HCT116 (cell line): ENCODE measurements at regions not wholly inside any gene's neighbourhood (a gene's known extent, or its start where the extent isn't known, plus 50 kb on each side); places are given as distances from the start of the nearest gene placed in this dataset.

Source experiments
- ATAC-seq: fragments of 200-7000 bp; cut with Tn5 transposase; 2 replicates; pipeline ENCODE4 v1.9.1; 2020; ENCODE audit warnings: mild to moderate bottlenecking, moderate library complexity
- BruUV-seq: library from RNA; stranded (reverse); fragments of 400-500 nt; replicated peaks from 2 replicates; lab custom pipeline; 2021; lab: Mats Ljungman, UMichigan
- CTCF ChIA-PET: fragments of 300-600 bp; sonication (Branson Sonifier 250); formaldehyde crosslinking; loops from one replicate; lab custom pipeline; 2021; ENCODE audit warnings: antibody characterized with exemption; lab: Charles Lee
- POLR2A ChIA-PET: fragments of 300-600, 350-600 bp; sonication (Branson Sonifier 250); formaldehyde crosslinking; loops from one replicate; lab custom pipeline; 2021; ENCODE audit warnings: antibody characterized with exemption; lab: Charles Lee
- RAD21 ChIA-PET, 2 experiments: fragments of 300-600 bp; sonication (Branson Sonifier 250); formaldehyde crosslinking; loops; one replicate each; lab custom pipeline; 2023; ENCODE audit warnings: low total read pairs in 2 of 2; ENCODE audit not compliant: uncharacterized antibody in 2 of 2, unreplicated experiment in 2 of 2, low non-redundant PET in 1 of 2; lab: Charles Lee
- DNase-seq: peaks from one replicate; pipeline ENCODE4 v3.0.0-alpha.2; 2010; ENCODE audit warnings: low read depth, low spot score
- H2AFZ ChIP-seq: fragments of 200-600 bp; shearing (Covaris generic), sonication (generic); 2 replicates; pipeline ENCODE4 v1.6.1; 2017; ENCODE audit warnings: low read depth, mixed run types, mixed read lengths, antibody characterized with exemption, low read length; ENCODE audit not compliant: poor library complexity, severe bottlenecking
- H3K27ac ChIP-seq: 2 replicates; pipeline ENCODE4 v1.5.1; 2012; ENCODE audit warnings: low read depth, low read length
- H3K27me3 ChIP-seq: fragments of 200-600 bp; sonication (generic); 2 replicates; pipeline ENCODE4 v1.6.1; 2016; ENCODE audit warnings: mixed run types, low read length, mixed read lengths; ENCODE audit not compliant: insufficient read depth
- H3K36me3 ChIP-seq, 2 experiments: fragments of 200-500 bp in 1 of 2; fragments of 200-600 bp in 1 of 2; sonication (Bioruptor generic) in 1 of 2; sonication (generic) in 1 of 2; 2 replicates each; pipeline versions ENCODE4 v1.5.1 to v1.6.1; 2014 to 2016; ENCODE audit warnings: low read length in 2 of 2, inconsistent platforms in 1 of 2, mixed read lengths in 1 of 2, mixed run types in 1 of 2; ENCODE audit not compliant: insufficient read depth in 2 of 2, control insufficient read depth in 1 of 2
- H3K4me1 ChIP-seq, 2 experiments: fragments of 200-600 bp in 1 of 2; sonication (generic) in 1 of 2; 2 replicates each; pipeline versions ENCODE4 v1.5.1 to v1.6.1; 2012 to 2017; ENCODE audit warnings: low read length in 2 of 2, inconsistent platforms in 1 of 2, mild to moderate bottlenecking in 1 of 2, mixed read lengths in 1 of 2, mixed run types in 1 of 2, moderate library complexity in 1 of 2; ENCODE audit not compliant: insufficient read depth in 2 of 2, control insufficient read depth in 1 of 2
- H3K4me2 ChIP-seq: fragments of 200-600 bp; sonication (generic); 2 replicates; pipeline ENCODE4 v1.6.1; 2017; ENCODE audit warnings: mixed run types, low read length, mixed read lengths
- H3K4me3 ChIP-seq, 2 experiments: fragments of 200-600 bp in 1 of 2; sonication (generic) in 1 of 2; replicated peaks in 1 of 2; 2 replicates each; pipeline ENCODE4 v1.5.1; 2011 to 2016; ENCODE audit warnings: low read length in 2 of 2, control low read depth in 1 of 2, low read depth in 1 of 2, mild to moderate bottlenecking in 1 of 2, mixed read lengths in 1 of 2, mixed run types in 1 of 2
- H3K79me2 ChIP-seq: fragments of 200-600 bp; sonication (generic); 2 replicates; pipeline ENCODE4 v1.6.1; 2017; ENCODE audit warnings: mild to moderate bottlenecking, mixed run types, low read length, moderate library complexity, mixed read lengths; ENCODE audit not compliant: insufficient read depth
- H3K9ac ChIP-seq: fragments of 200-600 bp; sonication (generic); 2 replicates; pipeline ENCODE4 v1.6.1; 2016; ENCODE audit warnings: low read length, mixed read lengths
- H3K9me2 ChIP-seq: fragments of 200-600 bp; sonication (generic), shearing (Covaris generic); 2 replicates; pipeline ENCODE4 v1.6.1; 2017; ENCODE audit warnings: mixed run types, mild to moderate bottlenecking, moderate library complexity; ENCODE audit not compliant: insufficient read depth
- H3K9me3 ChIP-seq, 2 experiments: fragments of 200-500 bp in 1 of 2; fragments of 200-600 bp in 1 of 2; sonication (Bioruptor generic) in 1 of 2; sonication (generic) in 1 of 2; 2 replicates each; pipeline ENCODE4 v1.6.1; 2014 to 2017; ENCODE audit warnings: low read length in 2 of 2, mixed read lengths in 2 of 2, inconsistent platforms in 1 of 2, low read depth in 1 of 2, mild to moderate bottlenecking in 1 of 2, mixed run types in 1 of 2, moderate library complexity in 1 of 2; ENCODE audit not compliant: control insufficient read depth in 1 of 2, insufficient read depth in 1 of 2
- H4K20me1 ChIP-seq: fragments of 200-600 bp; sonication (generic), shearing (Covaris generic); 2 replicates; pipeline ENCODE4 v1.6.1; 2017; ENCODE audit warnings: mixed run types, mild to moderate bottlenecking, moderate library complexity; ENCODE audit not compliant: insufficient read depth
- CBX3 ChIP-seq: IDR thresholded peaks from 2 replicates; pipeline ENCODE4 v1.6.1; 2012; ENCODE audit warnings: low read depth
- CEBPB ChIP-seq: IDR thresholded peaks from 2 replicates; pipeline ENCODE4 v1.6.1; 2012; ENCODE audit warnings: low read depth
- EGR1 ChIP-seq: IDR thresholded peaks from 2 replicates; pipeline ENCODE4 v1.6.1; 2012; ENCODE audit warnings: low read depth
- ELF1 ChIP-seq: IDR thresholded peaks from 2 replicates; pipeline ENCODE4 v1.6.1; 2012; ENCODE audit warnings: low read depth, borderline replicate concordance
- EZH2phosphoT487 ChIP-seq: fragments of 200-600 bp; IDR thresholded peaks from 2 replicates; pipeline ENCODE4 v1.6.1; 2018; ENCODE audit warnings: antibody characterized with exemption, borderline replicate concordance
- JUND ChIP-seq: IDR thresholded peaks from 2 replicates; pipeline ENCODE4 v1.6.1; 2012
- POLR2A ChIP-seq: IDR thresholded peaks from 2 replicates; pipeline ENCODE4 v1.7.0; 2011; ENCODE audit warnings: borderline replicate concordance; ENCODE audit not compliant: insufficient read depth, insufficient read length; ENCODE audit errors: extremely low read depth
- POLR2AphosphoS5 ChIP-seq: IDR thresholded peaks from 2 replicates; pipeline ENCODE4 v1.6.1; 2011; ENCODE audit warnings: mild to moderate bottlenecking, low read depth, low read length, moderate library complexity
- SIN3A ChIP-seq: IDR thresholded peaks from 2 replicates; pipeline ENCODE4 v1.6.1; 2012; ENCODE audit warnings: low read depth
- SP1 ChIP-seq: IDR thresholded peaks from 2 replicates; pipeline ENCODE4 v1.6.1; 2012; ENCODE audit warnings: low read depth
- SRF ChIP-seq: IDR thresholded peaks from 2 replicates; pipeline ENCODE4 v1.6.1; 2012; ENCODE audit warnings: low read depth
- TCF7L2 ChIP-seq: IDR thresholded peaks from 2 replicates; pipeline ENCODE4 v1.7.0; 2011; ENCODE audit warnings: borderline replicate concordance, inconsistent platforms; ENCODE audit not compliant: insufficient read depth, insufficient read length; ENCODE audit errors: extremely low read depth
- YY1 ChIP-seq: IDR thresholded peaks from 2 replicates; pipeline ENCODE4 v1.6.1; 2011; ENCODE audit warnings: low read length, low read depth, moderate library complexity, mild to moderate bottlenecking; ENCODE audit not compliant: insufficient replicate concordance; ENCODE audit errors: extremely low read depth
- ZFX ChIP-seq: fragments of 450-650 bp; IDR thresholded peaks from 2 replicates; pipeline ENCODE4 v1.6.1; 2017
- ZNF274 ChIP-seq: fragments of 200-500 bp; sonication (Bioruptor generic); IDR thresholded peaks from 2 replicates; pipeline ENCODE4 v1.6.1; 2014; ENCODE audit warnings: mild to moderate bottlenecking, low read depth, low read length, inconsistent platforms
- intact Hi-C: fragments of 100-400 bp; cut with micrococcal nuclease; formaldehyde crosslinking; loops from 2 replicates; pipeline ENCODE4 v1.10.0; 2022
- TF ChIP-seq, protein P1 (sequence below): IDR thresholded peaks from 2 replicates; pipeline ENCODE4 v1.6.1; 2012
- TF ChIP-seq, protein P2 (sequence below): IDR thresholded peaks from 2 replicates; pipeline ENCODE4 v1.6.1; 2011; ENCODE audit warnings: mild to moderate bottlenecking, low read length, moderate library complexity; ENCODE audit not compliant: insufficient replicate concordance; ENCODE audit errors: extremely low read depth
- TF ChIP-seq, protein P3 (sequence below): IDR thresholded peaks from 2 replicates; pipeline ENCODE4 v1.6.1; 2012
- TF ChIP-seq, protein P4 (sequence below), 3 experiments: fragments of 200-600 bp in 1 of 3; sonication (generic) in 1 of 3; IDR thresholded peaks in 2 of 3; conservative IDR thresholded peaks in 1 of 3; 2 replicates each; pipeline ENCODE4 v1.5.1; 2012 to 2017; ENCODE audit warnings: low read depth in 2 of 3, low read length in 2 of 3, antibody characterized with exemption in 1 of 3, borderline replicate concordance in 1 of 3, control low read depth in 1 of 3, mild to moderate bottlenecking in 1 of 3, mixed read lengths in 1 of 3, mixed run types in 1 of 3, moderate library complexity in 1 of 3; ENCODE audit not compliant: insufficient read depth in 1 of 3
- TF ChIP-seq, protein P5 (sequence below): IDR thresholded peaks from 2 replicates; pipeline ENCODE4 v1.6.1; 2012; ENCODE audit warnings: low read depth

DNA sequence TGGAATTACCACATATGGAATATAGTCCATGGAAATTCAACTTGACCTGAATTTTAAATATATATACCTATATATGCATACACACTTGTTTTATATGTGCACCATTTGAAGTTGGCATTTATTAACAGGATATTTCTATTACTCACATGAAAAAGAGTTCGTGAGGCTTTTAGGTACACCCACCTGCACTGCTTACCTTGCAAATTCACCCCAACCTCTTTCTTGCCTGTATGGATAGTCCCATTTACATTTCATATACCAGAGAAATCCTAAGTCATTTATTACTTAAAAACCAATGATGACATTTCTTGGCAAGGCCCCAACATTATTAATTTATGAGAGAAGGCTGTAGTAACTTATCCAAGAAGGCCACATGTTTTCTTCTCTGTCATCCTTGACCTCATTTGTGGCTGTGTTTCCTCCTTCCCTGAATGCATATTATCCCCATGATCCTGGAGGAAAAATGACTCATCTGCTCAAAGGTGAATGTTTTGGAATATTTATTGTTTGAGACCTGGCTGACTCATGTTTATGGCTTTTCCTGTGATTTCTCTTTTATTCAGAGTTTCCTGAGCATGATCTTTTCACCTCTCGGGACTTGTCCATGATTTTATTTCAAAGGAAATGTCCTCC, 62.2 kb upstream of the FAM241A start:
- intact Hi-C loops: loop anchor here (5.0 kb wide), 1 partner anchor 89 kb away; no protein-coding TSS in a partner anchor
- BruUV-seq: TSS peak; percentile 80
- Histone ChIP-seq H3K9me3 (no peaks in the 10 kb centered on the region), H3K4me3 (peak overlapping the region in 1 of 2 experiments; percentile 29; a peak in 2 of 4 replicates), H4K20me1 (no peaks in the 10 kb centered on the region), H3K4me1 (peaks cover 43 to 70% of the 10 kb centered on the region in 2 experiments), H3K4me2 (peak overlapping the region; percentile 68), H3K27ac (peak overlapping the region; percentile 92), H3K27me3 (no peaks in the 10 kb centered on the region), H3K9ac (peak overlapping the region; percentile 57), H3K9me2 (no peaks in the 10 kb centered on the region), H3K79me2 (no peaks in the 10 kb centered on the region), H2AFZ (peak overlapping the region; percentile 79), H3K36me3 (no peaks in the 10 kb centered on the region)
- ATAC-seq (peak; percentile 86), DNase-seq (peak; percentile 96)
- RAD21 ChIA-PET: no interaction called here
- CTCF ChIA-PET: no interaction called here
- POLR2A ChIA-PET: no interaction called here
- TF ChIP-seq EGR1: peak; percentile 68
- no peak for TF ChIP-seq ELF1
- TF ChIP-seq, protein P1, sequence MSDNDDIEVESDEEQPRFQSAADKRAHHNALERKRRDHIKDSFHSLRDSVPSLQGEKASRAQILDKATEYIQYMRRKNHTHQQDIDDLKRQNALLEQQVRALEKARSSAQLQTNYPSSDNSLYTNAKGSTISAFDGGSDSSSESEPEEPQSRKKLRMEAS: peak; percentile 88
- peak; percentile 89 for TF ChIP-seq SRF
- TF ChIP-seq, protein P2, sequence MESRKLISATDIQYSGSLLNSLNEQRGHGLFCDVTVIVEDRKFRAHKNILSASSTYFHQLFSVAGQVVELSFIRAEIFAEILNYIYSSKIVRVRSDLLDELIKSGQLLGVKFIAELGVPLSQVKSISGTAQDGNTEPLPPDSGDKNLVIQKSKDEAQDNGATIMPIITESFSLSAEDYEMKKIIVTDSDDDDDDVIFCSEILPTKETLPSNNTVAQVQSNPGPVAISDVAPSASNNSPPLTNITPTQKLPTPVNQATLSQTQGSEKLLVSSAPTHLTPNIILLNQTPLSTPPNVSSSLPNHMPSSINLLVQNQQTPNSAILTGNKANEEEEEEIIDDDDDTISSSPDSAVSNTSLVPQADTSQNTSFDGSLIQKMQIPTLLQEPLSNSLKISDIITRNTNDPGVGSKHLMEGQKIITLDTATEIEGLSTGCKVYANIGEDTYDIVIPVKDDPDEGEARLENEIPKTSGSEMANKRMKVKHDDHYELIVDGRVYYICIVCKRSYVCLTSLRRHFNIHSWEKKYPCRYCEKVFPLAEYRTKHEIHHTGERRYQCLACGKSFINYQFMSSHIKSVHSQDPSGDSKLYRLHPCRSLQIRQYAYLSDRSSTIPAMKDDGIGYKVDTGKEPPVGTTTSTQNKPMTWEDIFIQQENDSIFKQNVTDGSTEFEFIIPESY: peak; percentile 79
- TF ChIP-seq, protein P3, sequence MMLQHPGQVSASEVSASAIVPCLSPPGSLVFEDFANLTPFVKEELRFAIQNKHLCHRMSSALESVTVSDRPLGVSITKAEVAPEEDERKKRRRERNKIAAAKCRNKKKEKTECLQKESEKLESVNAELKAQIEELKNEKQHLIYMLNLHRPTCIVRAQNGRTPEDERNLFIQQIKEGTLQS: peak; percentile 89
- TF ChIP-seq, protein P4, sequence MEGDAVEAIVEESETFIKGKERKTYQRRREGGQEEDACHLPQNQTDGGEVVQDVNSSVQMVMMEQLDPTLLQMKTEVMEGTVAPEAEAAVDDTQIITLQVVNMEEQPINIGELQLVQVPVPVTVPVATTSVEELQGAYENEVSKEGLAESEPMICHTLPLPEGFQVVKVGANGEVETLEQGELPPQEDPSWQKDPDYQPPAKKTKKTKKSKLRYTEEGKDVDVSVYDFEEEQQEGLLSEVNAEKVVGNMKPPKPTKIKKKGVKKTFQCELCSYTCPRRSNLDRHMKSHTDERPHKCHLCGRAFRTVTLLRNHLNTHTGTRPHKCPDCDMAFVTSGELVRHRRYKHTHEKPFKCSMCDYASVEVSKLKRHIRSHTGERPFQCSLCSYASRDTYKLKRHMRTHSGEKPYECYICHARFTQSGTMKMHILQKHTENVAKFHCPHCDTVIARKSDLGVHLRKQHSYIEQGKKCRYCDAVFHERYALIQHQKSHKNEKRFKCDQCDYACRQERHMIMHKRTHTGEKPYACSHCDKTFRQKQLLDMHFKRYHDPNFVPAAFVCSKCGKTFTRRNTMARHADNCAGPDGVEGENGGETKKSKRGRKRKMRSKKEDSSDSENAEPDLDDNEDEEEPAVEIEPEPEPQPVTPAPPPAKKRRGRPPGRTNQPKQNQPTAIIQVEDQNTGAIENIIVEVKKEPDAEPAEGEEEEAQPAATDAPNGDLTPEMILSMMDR (IDR thresholded peaks at IDR 0.05 in 2 of 3, conservative IDR thresholded peaks at IDR 0.05 in 1 of 3; ENCODE audit: borderline replicate concordance in 1 of 3, insufficient read depth in 1 of 3, low read depth in 2 of 3, low read length in 2 of 3): no peak
- TF ChIP-seq, protein P5, sequence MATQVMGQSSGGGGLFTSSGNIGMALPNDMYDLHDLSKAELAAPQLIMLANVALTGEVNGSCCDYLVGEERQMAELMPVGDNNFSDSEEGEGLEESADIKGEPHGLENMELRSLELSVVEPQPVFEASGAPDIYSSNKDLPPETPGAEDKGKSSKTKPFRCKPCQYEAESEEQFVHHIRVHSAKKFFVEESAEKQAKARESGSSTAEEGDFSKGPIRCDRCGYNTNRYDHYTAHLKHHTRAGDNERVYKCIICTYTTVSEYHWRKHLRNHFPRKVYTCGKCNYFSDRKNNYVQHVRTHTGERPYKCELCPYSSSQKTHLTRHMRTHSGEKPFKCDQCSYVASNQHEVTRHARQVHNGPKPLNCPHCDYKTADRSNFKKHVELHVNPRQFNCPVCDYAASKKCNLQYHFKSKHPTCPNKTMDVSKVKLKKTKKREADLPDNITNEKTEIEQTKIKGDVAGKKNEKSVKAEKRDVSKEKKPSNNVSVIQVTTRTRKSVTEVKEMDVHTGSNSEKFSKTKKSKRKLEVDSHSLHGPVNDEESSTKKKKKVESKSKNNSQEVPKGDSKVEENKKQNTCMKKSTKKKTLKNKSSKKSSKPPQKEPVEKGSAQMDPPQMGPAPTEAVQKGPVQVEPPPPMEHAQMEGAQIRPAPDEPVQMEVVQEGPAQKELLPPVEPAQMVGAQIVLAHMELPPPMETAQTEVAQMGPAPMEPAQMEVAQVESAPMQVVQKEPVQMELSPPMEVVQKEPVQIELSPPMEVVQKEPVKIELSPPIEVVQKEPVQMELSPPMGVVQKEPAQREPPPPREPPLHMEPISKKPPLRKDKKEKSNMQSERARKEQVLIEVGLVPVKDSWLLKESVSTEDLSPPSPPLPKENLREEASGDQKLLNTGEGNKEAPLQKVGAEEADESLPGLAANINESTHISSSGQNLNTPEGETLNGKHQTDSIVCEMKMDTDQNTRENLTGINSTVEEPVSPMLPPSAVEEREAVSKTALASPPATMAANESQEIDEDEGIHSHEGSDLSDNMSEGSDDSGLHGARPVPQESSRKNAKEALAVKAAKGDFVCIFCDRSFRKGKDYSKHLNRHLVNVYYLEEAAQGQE: no peak
- peak; percentile 94 for TF ChIP-seq SIN3A
- TF ChIP-seq YY1: no peak
- no peak for TF ChIP-seq ZFX
- TF ChIP-seq EZH2phosphoT487: no peak
- peak; percentile 84 for TF ChIP-seq TCF7L2
- peak; percentile 75 for TF ChIP-seq POLR2AphosphoS5
- TF ChIP-seq JUND: peak; percentile 100
- TF ChIP-seq CEBPB: peak; percentile 92
- TF ChIP-seq POLR2A: no peak
- TF ChIP-seq SP1: peak; percentile 99
- TF ChIP-seq ZNF274: no peak
- peak; percentile 96 for TF ChIP-seq CBX3
